SH-SY5Y (cell line): ENCODE measurements at regions not wholly inside any gene's neighbourhood (a gene's known extent, or its start where the extent isn't known, plus 50 kb on each side); places are given as distances from the start of the nearest gene placed in this dataset.

ENCODE experiments used
- GATA2 ChIP-seq: IDR thresholded peaks from 2 replicates; pipeline ENCODE4 v1.6.1; 2011; ENCODE audit warnings: mild to moderate bottlenecking, low read depth, low read length
- GATA3 ChIP-seq: IDR thresholded peaks from 2 replicates; pipeline ENCODE4 v1.6.1; 2011; ENCODE audit warnings: low read depth, mild to moderate bottlenecking, low read length, moderate library complexity

- TF ChIP-seq GATA2 = no peak
- TF ChIP-seq GATA3 = no peak
Measured at GRCh38 chr6:144364782-144365181, 79.6 kb downstream of the UTRN start.
